ACHN (cell line): ENCODE measurements at regions not wholly inside any gene's neighbourhood (a gene's known extent, or its start where the extent isn't known, plus 50 kb on each side); places are given as distances from the start of the nearest gene placed in this dataset.
"Not testable (repeated sequence)": the region's sequence is repeated elsewhere in the genome, so short reads cannot be mapped to it uniquely, and the experiment has no call there.

ENCODE experiments used
- DNase-seq: peaks from one replicate; pipeline ENCODE4 v3.0.0-alpha.2; 2015
- in situ Hi-C: cut with HindIII; loops from 2 replicates; pipeline ENCODE4 v1.10.0; 2017; ENCODE audit warnings: low sequenced_read_pairs, low pct_ligation_motif_present, low pct_unique_long_range_greater_than_20kb

GRCh38 chr5:130796032-130796431 is 369.0 kb downstream of the HINT1 start:
- in situ Hi-C loops: no loop called here
- DNase-seq: no peak

- in situ Hi-C loops: no loop called here
- no peak for DNase-seq
Observed at GRCh38 chr5:130795037-130795436, 370.0 kb downstream of the HINT1 start.

- in situ Hi-C loops: no loop called here
- no peak for DNase-seq
Observed at GRCh38 chr5:130777794-130778193, 387.3 kb downstream of the HINT1 start.

- peak; percentile 8 for DNase-seq
- in situ Hi-C loops: no loop called here
Observed at GRCh38 chr5:130773813-130774212, 391.2 kb downstream of the HINT1 start.

GRCh38 chr5:130762031-130762430 is 403.0 kb downstream of the HINT1 start:
- no peak for DNase-seq
- in situ Hi-C loops: no loop called here

GRCh38 chr5:130759061-130759460 is 406.0 kb downstream of the HINT1 start:
- in situ Hi-C loops: no loop called here
- DNase-seq: no peak

GRCh38 chr5:130747556-130747955 is 417.5 kb downstream of the HINT1 start:
- no peak for DNase-seq
- in situ Hi-C loops: no loop called here

GRCh38 chr5:130746641-130747040 is 418.4 kb downstream of the HINT1 start:
- DNase-seq, in situ Hi-C loops: not testable (repeated sequence)

- in situ Hi-C loops: no loop called here
- no peak for DNase-seq
Observed at GRCh38 chr5:130743092-130743491, 422.0 kb downstream of the HINT1 start.

- in situ Hi-C loops: no loop called here
- DNase-seq: no peak
Observed at GRCh38 chr5:130740047-130740569, 424.9 kb downstream of the HINT1 start.

- DNase-seq: no peak
- in situ Hi-C loops: no loop called here
Observed at GRCh38 chr5:130731839-130732238, 433.2 kb downstream of the HINT1 start.

GRCh38 chr5:130729541-130729940 is 435.5 kb downstream of the HINT1 start:
- in situ Hi-C loops: no loop called here

GRCh38 chr5:130727830-130728229 is 437.2 kb downstream of the HINT1 start:
- in situ Hi-C loops: no loop called here
- DNase-seq: no peak

More at GRCh38 chr5:130729541-130729940, 435.5 kb downstream of the HINT1 start:
- DNase-seq: no peak

- DNase-seq: no peak
- in situ Hi-C loops: no loop called here
Observed at GRCh38 chr5:130724658-130725057, 440.4 kb downstream of the HINT1 start.

- in situ Hi-C loops: no loop called here
- DNase-seq: peak; percentile 41
Observed at GRCh38 chr5:130720355-130720754, 444.7 kb downstream of the HINT1 start.

- in situ Hi-C loops: no loop called here
Observed at GRCh38 chr5:130715541-130715940, 449.5 kb downstream of the HINT1 start.

GRCh38 chr5:130714200-130714599 is 450.9 kb downstream of the HINT1 start:
- DNase-seq: no peak
- in situ Hi-C loops: no loop called here

More at GRCh38 chr5:130715541-130715940, 449.5 kb downstream of the HINT1 start:
- no peak for DNase-seq

GRCh38 chr5:130712324-130712723 is 452.7 kb downstream of the HINT1 start:
- DNase-seq: no peak
- in situ Hi-C loops: no loop called here

- no peak for DNase-seq
- in situ Hi-C loops: no loop called here
Observed at GRCh38 chr5:130710596-130710995, 454.5 kb downstream of the HINT1 start.

- no peak for DNase-seq
- in situ Hi-C loops: no loop called here
Observed at GRCh38 chr5:130708754-130709153, 456.3 kb downstream of the HINT1 start.

GRCh38 chr5:130706696-130707095 is 458.4 kb downstream of the HINT1 start:
- DNase-seq: no peak
- in situ Hi-C loops: no loop called here
